Mucosa of stomach (tissue), 1 donor: ENCODE measurements at regions not wholly inside any gene's neighbourhood (a gene's known extent, or its start where the extent isn't known, plus 50 kb on each side); places are given as distances from the start of the nearest gene placed in this dataset.

Experiments used
- H3K27me3 ChIP-seq: one replicate; pipeline ENCODE4 v1.7.0; 2013; ENCODE audit warnings: mild to moderate bottlenecking, low read length; ENCODE audit not compliant: control insufficient read depth, insufficient read depth
- H3K36me3 ChIP-seq: one replicate; pipeline ENCODE4 v1.7.0; 2013; ENCODE audit warnings: low read length; ENCODE audit not compliant: control insufficient read depth, insufficient read depth
- H3K4me1 ChIP-seq: one replicate; pipeline ENCODE4 v1.7.0; 2013; ENCODE audit warnings: mild to moderate bottlenecking, low read length; ENCODE audit not compliant: control insufficient read depth, insufficient read depth
- H3K4me3 ChIP-seq: one replicate; pipeline ENCODE4 v1.7.0; 2013; ENCODE audit warnings: low read length
- H3K9ac ChIP-seq: one replicate; pipeline ENCODE4 v1.7.0; 2013; ENCODE audit warnings: mild to moderate bottlenecking, low read length, moderate library complexity
- H3K9me3 ChIP-seq: one replicate; pipeline ENCODE4 v1.7.0; 2013; ENCODE audit warnings: mild to moderate bottlenecking, low read length, moderate library complexity; ENCODE audit not compliant: control insufficient read depth
- donor health status: Pancreatic carcinoma.

- H3K4me1 ChIP-seq, result no peaks in the 10 kb centered on the region
- H3K36me3 ChIP-seq, result no peaks in the 10 kb centered on the region
- H3K9ac ChIP-seq, result no peak overlapping the region
- H3K9me3 ChIP-seq, result no peaks in the 10 kb centered on the region
- H3K27me3 ChIP-seq, result no peaks in the 10 kb centered on the region
- H3K4me3 ChIP-seq, result no peak overlapping the region
Observed at GRCh38 chr12:92596383-92596782, 106.4 kb upstream of the PLEKHG7 start.

- Histone ChIP-seq H3K9me3 (no peaks in the 10 kb centered on the region), H3K27me3 (no peaks in the 10 kb centered on the region), H3K4me1 (no peaks in the 10 kb centered on the region), H3K36me3 (no peaks in the 10 kb centered on the region), H3K9ac (no peak overlapping the region), H3K4me3 (no peak overlapping the region)
Observed at GRCh38 chr12:92595663-92596062, 107.1 kb upstream of the PLEKHG7 start.

- Histone ChIP-seq H3K9ac (no peak overlapping the region), H3K36me3 (no peaks in the 10 kb centered on the region), H3K27me3 (no peaks in the 10 kb centered on the region), H3K9me3 (no peaks in the 10 kb centered on the region), H3K4me3 (no peak overlapping the region), H3K4me1 (no peaks in the 10 kb centered on the region)
Observed at GRCh38 chr12:92593734-92594402, 108.9 kb upstream of the PLEKHG7 start.

GRCh38 chr12:92585115-92585727, 117.6 kb upstream of the PLEKHG7 start:
- H3K9ac ChIP-seq, result no peak overlapping the region
- no peaks in the 10 kb centered on the region for H3K9me3 ChIP-seq
- no peak overlapping the region for H3K4me3 ChIP-seq
- H3K4me1 ChIP-seq, result no peaks in the 10 kb centered on the region
- no peaks in the 10 kb centered on the region for H3K36me3 ChIP-seq
- no peaks in the 10 kb centered on the region for H3K27me3 ChIP-seq

GRCh38 chr12:92583910-92584309, 118.9 kb upstream of the PLEKHG7 start:
- no peak overlapping the region for H3K9ac ChIP-seq
- no peaks in the 10 kb centered on the region for H3K27me3 ChIP-seq
- no peak overlapping the region for H3K4me3 ChIP-seq
- H3K4me1 ChIP-seq, result no peaks in the 10 kb centered on the region
- no peaks in the 10 kb centered on the region for H3K36me3 ChIP-seq
- H3K9me3 ChIP-seq, result no peaks in the 10 kb centered on the region

- Histone ChIP-seq H3K4me1 (no peaks in the 10 kb centered on the region), H3K36me3 (no peaks in the 10 kb centered on the region), H3K4me3 (no peak overlapping the region), H3K27me3 (no peaks in the 10 kb centered on the region), H3K9ac (no peak overlapping the region), H3K9me3 (no peaks in the 10 kb centered on the region)
Observed at GRCh38 chr12:92582893-92583292, 119.9 kb upstream of the PLEKHG7 start.

- Histone ChIP-seq H3K27me3 (no peaks in the 10 kb centered on the region), H3K4me1 (no peaks in the 10 kb centered on the region), H3K9me3 (no peaks in the 10 kb centered on the region), H3K4me3 (no peak overlapping the region), H3K36me3 (no peaks in the 10 kb centered on the region), H3K9ac (no peak overlapping the region)
Observed at GRCh38 chr12:92582475-92582874, 120.3 kb upstream of the PLEKHG7 start.

- Histone ChIP-seq H3K4me3 (no peak overlapping the region), H3K9me3 (no peaks in the 10 kb centered on the region), H3K36me3 (no peaks in the 10 kb centered on the region), H3K27me3 (no peaks in the 10 kb centered on the region), H3K9ac (no peak overlapping the region), H3K4me1 (no peaks in the 10 kb centered on the region)
Observed at GRCh38 chr12:92581604-92582003, 121.2 kb upstream of the PLEKHG7 start.

GRCh38 chr12:92574911-92575570, 127.7 kb upstream of the PLEKHG7 start:
- Histone ChIP-seq H3K9me3 (no peaks in the 10 kb centered on the region), H3K27me3 (no peaks in the 10 kb centered on the region), H3K36me3 (no peaks in the 10 kb centered on the region), H3K4me3 (no peak overlapping the region), H3K4me1 (peaks cover 19% of the 10 kb centered on the region), H3K9ac (no peak overlapping the region)

- Histone ChIP-seq H3K9me3 (no peaks in the 10 kb centered on the region), H3K27me3 (no peaks in the 10 kb centered on the region), H3K4me3 (no peak overlapping the region), H3K36me3 (no peaks in the 10 kb centered on the region), H3K4me1 (peaks cover 21% of the 10 kb centered on the region), H3K9ac (no peak overlapping the region)
Observed at GRCh38 chr12:92574051-92574783, 128.6 kb upstream of the PLEKHG7 start.

- Histone ChIP-seq H3K4me1 (peaks cover 21% of the 10 kb centered on the region), H3K36me3 (no peaks in the 10 kb centered on the region), H3K4me3 (no peak overlapping the region), H3K27me3 (no peaks in the 10 kb centered on the region), H3K9me3 (no peaks in the 10 kb centered on the region), H3K9ac (no peak overlapping the region)
Observed at GRCh38 chr12:92573104-92573503, 129.7 kb upstream of the PLEKHG7 start.
